ENCODE measurements at regions not wholly inside any gene's neighbourhood (a gene's known extent, or its start where the extent isn't known, plus 50 kb on each side); places are given as distances from the start of the nearest gene placed in this dataset.

- WGBS, 4 donors, result 26 to 68% (median 42%) methylated on average over 2 of the region's 2 CpGs
These were observed 1146.2 kb downstream of the CDH9 start for GRCh38 chr5:25892211-25892610.

DNA sequence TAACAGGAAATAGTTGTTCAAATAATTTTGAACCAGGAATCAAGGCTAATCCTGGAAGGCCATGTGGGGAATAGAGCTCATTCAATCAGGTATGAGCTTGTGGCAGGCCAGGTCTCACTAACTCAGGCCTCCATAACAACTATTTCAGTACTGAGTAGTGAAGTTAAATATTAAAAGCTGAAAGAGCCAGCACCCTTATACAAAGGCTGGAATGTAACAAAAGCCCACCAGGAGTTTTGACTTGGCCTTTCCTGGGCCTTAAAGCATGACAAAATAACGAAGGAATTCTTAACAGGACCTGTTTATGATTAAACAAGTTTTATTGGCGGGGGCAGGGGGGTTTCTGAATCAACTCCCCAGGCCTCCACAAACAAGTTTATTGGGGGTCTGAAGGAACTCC is 1146.7 kb downstream of the CDH9 start:
- 46 to 64% (median 60%) methylated on average over 2 of the region's 2 CpGs for WGBS, 4 donors
- intact Hi-C loops (cut with DNase I), result no loop called here
- no peaks in the 10 kb centered on the region for H3K27me3 ChIP-seq
- no peaks in the 10 kb centered on the region for H3K4me1 ChIP-seq (replicated peaks in 1 of 2)
- TF ChIP-seq CTCF (IDR thresholded peaks at IDR 0.05) (no peak), POLR2A (IDR thresholded peaks at IDR 0.05) (no peak)
- H3K36me3 ChIP-seq (replicated peaks in 1 of 2), result no peaks in the 10 kb centered on the region
- H3K9me3 ChIP-seq (replicated peaks in 1 of 3), result no peaks in the 10 kb centered on the region
- no peak for DNase-seq
- no peak overlapping the region for H3K4me3 ChIP-seq
- no peak overlapping the region for H3K27ac ChIP-seq

More at GRCh38 chr5:25892211-25892610, 1146.2 kb downstream of the CDH9 start:
- H3K9me3 ChIP-seq (replicated peaks in 1 of 3), result no peaks in the 10 kb centered on the region
- no peak for DNase-seq
- no peak for TF ChIP-seq POLR2A (IDR thresholded peaks at IDR 0.05)
- no peak for TF ChIP-seq CTCF (IDR thresholded peaks at IDR 0.05)
- no peaks in the 10 kb centered on the region for H3K4me1 ChIP-seq (replicated peaks in 1 of 2)
- no peaks in the 10 kb centered on the region for H3K27me3 ChIP-seq
- no peak overlapping the region for H3K4me3 ChIP-seq
- intact Hi-C loops (cut with DNase I), result no loop called here
- H3K36me3 ChIP-seq (replicated peaks in 1 of 2), result no peaks in the 10 kb centered on the region
- H3K27ac ChIP-seq, result no peak overlapping the region

- H3K27ac ChIP-seq, result no peak overlapping the region
- 66 to 81% (median 73%) methylated on average over 6 of the region's 6 CpGs for WGBS, 4 donors
- H3K4me3 ChIP-seq, result no peak overlapping the region
- no peak for DNase-seq
- intact Hi-C loops (cut with DNase I), result no loop called here
- H3K27me3 ChIP-seq, result no peaks in the 10 kb centered on the region
- H3K36me3 ChIP-seq (replicated peaks in 1 of 2), result no peaks in the 10 kb centered on the region
- H3K4me1 ChIP-seq (replicated peaks in 1 of 2), result no peaks in the 10 kb centered on the region
- no peaks in the 10 kb centered on the region for H3K9me3 ChIP-seq (replicated peaks in 1 of 3)
- no peak for TF ChIP-seq CTCF (IDR thresholded peaks at IDR 0.05)
- TF ChIP-seq POLR2A (IDR thresholded peaks at IDR 0.05), result no peak
These were observed 1156.9 kb downstream of the CDH9 start for GRCh38 chr5:25881318-25882036.

GRCh38 chr5:25863811-25864210 is 1174.6 kb downstream of the CDH9 start:
- intact Hi-C loops (cut with DNase I), result no loop called here
- TF ChIP-seq CTCF (IDR thresholded peaks at IDR 0.05), result no peak
- no peak for TF ChIP-seq POLR2A (IDR thresholded peaks at IDR 0.05)
- no peaks in the 10 kb centered on the region for H3K4me1 ChIP-seq (replicated peaks in 1 of 2)
- no peaks in the 10 kb centered on the region for H3K36me3 ChIP-seq (replicated peaks in 1 of 2)
- H3K27me3 ChIP-seq, result no peaks in the 10 kb centered on the region
- no peak overlapping the region for H3K27ac ChIP-seq
- H3K4me3 ChIP-seq, result no peak overlapping the region
- no peak for DNase-seq
- no peaks in the 10 kb centered on the region for H3K9me3 ChIP-seq (replicated peaks in 1 of 3)
- 74 to 84% (median 78%) methylated on average over 3 of the region's 3 CpGs for WGBS, 4 donors
